NB4 (cell line): ENCODE measurements at regions not wholly inside any gene's neighbourhood (a gene's known extent, or its start where the extent isn't known, plus 50 kb on each side); places are given as distances from the start of the nearest gene placed in this dataset.

ENCODE experiments used
- CTCF ChIP-seq: IDR thresholded peaks from one replicate; pipeline ENCODE4 v1.5.1; 2012; ENCODE audit warnings: low read depth, low read length
- MAX ChIP-seq: IDR thresholded peaks from 2 replicates; pipeline ENCODE4 v1.6.1; 2011; ENCODE audit warnings: low read depth, low read length
- MYC ChIP-seq: IDR thresholded peaks from 2 replicates; pipeline ENCODE4 v1.6.1; 2011; ENCODE audit warnings: low read depth, low read length
- POLR2A ChIP-seq: IDR thresholded peaks from 2 replicates; pipeline ENCODE4 v1.6.1; 2011; ENCODE audit warnings: mild to moderate bottlenecking; ENCODE audit not compliant: insufficient read length; ENCODE audit errors: extremely low read depth

GRCh38 chr4:28402751-28403150, 1542.1 kb downstream of the STIM2 start:
- TF ChIP-seq CTCF, result no peak
- no peak for TF ChIP-seq POLR2A
- TF ChIP-seq MAX, result no peak
- TF ChIP-seq MYC, result no peak
